Sigmoid colon (tissue), 6 donors: ENCODE measurements at regions not wholly inside any gene's neighbourhood (a gene's known extent, or its start where the extent isn't known, plus 50 kb on each side); places are given as distances from the start of the nearest gene placed in this dataset.
A peak's percentile ranks its signal among the peaks of the same experiment; 100 is the strongest.

Experiments used
- DNase-seq: peaks from one replicate; pipeline ENCODE4 v3.0.0-alpha.2; 2019
- H3K27ac ChIP-seq, 4 donors: fragments of 200-600 bp; sonication (generic); one replicate each; pipeline ENCODE4 v1.5.1; 2016 to 2019; ENCODE audit warnings: mild to moderate bottlenecking in 1 of 4
- H3K27me3 ChIP-seq, 3 donors: fragments of 200-600 bp; sonication (generic); one replicate each; pipeline ENCODE4 v1.5.1; 2019; ENCODE audit warnings: mild to moderate bottlenecking in 1 of 3
- H3K36me3 ChIP-seq, 4 donors: fragments of 200-600 bp; sonication (generic); one replicate each; pipeline ENCODE4 v1.5.1; 2016 to 2019
- H3K4me1 ChIP-seq, 4 donors: fragments of 200-600 bp; sonication (generic); one replicate each; pipeline ENCODE4 v1.5.1; 2017 to 2019
- H3K4me3 ChIP-seq, 4 donors: fragments of 200-600 bp; sonication (generic); one replicate each; pipeline ENCODE4 v1.5.1; 2017 to 2019; ENCODE audit warnings: mild to moderate bottlenecking in 2 of 4, moderate library complexity in 1 of 4
- H3K9me3 ChIP-seq, 4 donors: fragments of 200-600 bp in 3 of 4; sonication (generic) in 3 of 4; one replicate each; pipeline versions ENCODE4 v1.5.1 to v1.6.1; 2013 to 2019
- EP300 ChIP-seq, 4 donors: sonication (generic); formaldehyde crosslinking; IDR thresholded peaks; one replicate each; pipeline ENCODE4 v1.6.1; 2017; ENCODE audit warnings: antibody characterized with exemption in 4 of 4
- POLR2A ChIP-seq, 2 donors: fragments of 450-650 bp; IDR thresholded peaks; one replicate each; pipeline ENCODE4 v1.6.1; 2016; ENCODE audit warnings: antibody characterized with exemption in 2 of 2, mild to moderate bottlenecking in 2 of 2, moderate library complexity in 2 of 2
- POLR2AphosphoS5 ChIP-seq, 4 donors: sonication (generic); formaldehyde crosslinking; IDR thresholded peaks; one replicate each; pipeline ENCODE4 v1.6.1; 2017; ENCODE audit warnings: antibody characterized with exemption in 4 of 4
- WGBS, 2 donors: extraction: QIAGEN DNeasy Blood & Tissue Kit; methylation state at CpG; one replicate each; pipeline ENCODE4 v1.1.7; 2013; 5-methylcytosine and 5-hydroxymethylcytosine counted together
- intact Hi-C: fragments of 100-400 bp; cut with DNase I; formaldehyde crosslinking; loops from one replicate; pipeline ENCODE4 v1.15.1; 2023
- TF ChIP-seq, protein P1 (sequence below), 4 experiments: fragments of 450-650 bp in 3 of 4; fragments of 200-600 bp in 1 of 4; IDR thresholded peaks; one replicate each; pipeline ENCODE4 v1.5.1; 2016 to 2019; ENCODE audit warnings: antibody characterized with exemption in 4 of 4, mild to moderate bottlenecking in 3 of 4, moderate library complexity in 2 of 4
- donor health status: healthy with polysubstance abuse.
- donor health status: healthy.

DNA sequence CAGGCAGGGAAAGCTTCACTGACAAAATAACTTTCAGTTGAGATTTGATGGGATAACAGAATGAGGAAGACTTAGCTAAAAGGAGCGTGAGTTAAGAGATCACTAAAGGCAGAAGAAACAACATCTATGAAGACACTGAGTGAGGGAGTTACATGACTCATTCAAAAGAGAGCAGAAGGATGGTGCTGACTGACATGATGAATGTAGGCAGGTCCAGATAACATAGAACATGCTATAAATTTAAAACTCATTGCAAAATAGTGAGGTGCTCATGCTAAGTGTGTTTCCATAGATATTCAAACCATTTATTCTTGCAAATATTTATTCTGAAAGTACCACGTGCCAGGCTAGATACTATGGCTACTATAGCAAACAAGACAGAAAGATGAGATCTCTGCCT lies 116.4 kb upstream of the DGKB start:
- WGBS, 2 donors, result 34 to 58% methylated on average over 2 of the region's 2 CpGs
- DNase-seq, result no peak
- H3K27ac ChIP-seq, result no peak overlapping the region
- intact Hi-C loops, result loop anchor here (10.0 kb wide), 1 partner anchor 1056 kb away; no protein-coding TSS in a partner anchor
- H3K9me3 ChIP-seq, result no peaks in the 10 kb centered on the region
- H3K36me3 ChIP-seq, result no peaks in the 10 kb centered on the region
- no peak overlapping the region for H3K4me3 ChIP-seq
- TF ChIP-seq EP300 (IDR thresholded peaks at IDR 0.05) (no peak), POLR2AphosphoS5 (IDR thresholded peaks at IDR 0.05) (no peak), POLR2A (IDR thresholded peaks at IDR 0.05) (no peak)
- TF ChIP-seq, protein P1, sequence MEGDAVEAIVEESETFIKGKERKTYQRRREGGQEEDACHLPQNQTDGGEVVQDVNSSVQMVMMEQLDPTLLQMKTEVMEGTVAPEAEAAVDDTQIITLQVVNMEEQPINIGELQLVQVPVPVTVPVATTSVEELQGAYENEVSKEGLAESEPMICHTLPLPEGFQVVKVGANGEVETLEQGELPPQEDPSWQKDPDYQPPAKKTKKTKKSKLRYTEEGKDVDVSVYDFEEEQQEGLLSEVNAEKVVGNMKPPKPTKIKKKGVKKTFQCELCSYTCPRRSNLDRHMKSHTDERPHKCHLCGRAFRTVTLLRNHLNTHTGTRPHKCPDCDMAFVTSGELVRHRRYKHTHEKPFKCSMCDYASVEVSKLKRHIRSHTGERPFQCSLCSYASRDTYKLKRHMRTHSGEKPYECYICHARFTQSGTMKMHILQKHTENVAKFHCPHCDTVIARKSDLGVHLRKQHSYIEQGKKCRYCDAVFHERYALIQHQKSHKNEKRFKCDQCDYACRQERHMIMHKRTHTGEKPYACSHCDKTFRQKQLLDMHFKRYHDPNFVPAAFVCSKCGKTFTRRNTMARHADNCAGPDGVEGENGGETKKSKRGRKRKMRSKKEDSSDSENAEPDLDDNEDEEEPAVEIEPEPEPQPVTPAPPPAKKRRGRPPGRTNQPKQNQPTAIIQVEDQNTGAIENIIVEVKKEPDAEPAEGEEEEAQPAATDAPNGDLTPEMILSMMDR (IDR thresholded peaks at IDR 0.05), result no peak
- H3K4me1 ChIP-seq, result peaks cover 0 to 18% (median 14%) of the 10 kb centered on the region in 4 donors
- H3K27me3 ChIP-seq, result no peaks in the 10 kb centered on the region

DNA sequence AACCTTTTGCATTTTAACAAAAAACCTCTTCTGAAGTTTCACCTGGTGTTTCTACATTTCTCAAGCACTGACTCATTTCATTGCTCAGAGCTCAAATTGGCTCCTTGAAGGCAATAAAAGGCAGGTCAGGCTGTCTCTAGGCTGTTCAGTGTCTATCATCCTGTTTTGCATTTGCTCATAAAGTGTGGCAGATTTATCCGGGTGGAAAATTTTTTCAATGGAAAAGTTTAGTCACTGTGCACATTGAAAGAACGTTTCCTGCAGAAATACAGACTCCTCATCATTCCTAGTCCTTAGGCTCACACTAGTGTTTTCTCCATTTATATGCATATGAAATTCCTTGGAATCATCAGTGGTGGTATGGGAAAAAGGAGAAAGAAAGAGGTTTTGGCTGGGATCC lies 114.2 kb upstream of the DGKB start:
- Histone ChIP-seq H3K4me1 (peaks cover 0 to 18% (median 14%) of the 10 kb centered on the region in 4 donors), H3K27me3 (no peaks in the 10 kb centered on the region), H3K27ac (peak overlapping the region in 1 of 4 donors; percentile 38), H3K4me3 (no peak overlapping the region), H3K36me3 (no peaks in the 10 kb centered on the region), H3K9me3 (no peaks in the 10 kb centered on the region)
- intact Hi-C loops, result loop anchor here (1.0 to 10.0 kb wide), 2 partner anchors 299 to 1058 kb away; no protein-coding TSS in a partner anchor
- no peak for DNase-seq
- WGBS, 2 donors, result 12 to 58% methylated on average over 2 of the region's 2 CpGs
- TF ChIP-seq POLR2AphosphoS5 (IDR thresholded peaks at IDR 0.05) (peak in 2 of 4 donors; percentile 46 to 51), EP300 (IDR thresholded peaks at IDR 0.05) (no peak), POLR2A (IDR thresholded peaks at IDR 0.05) (no peak)

DNA sequence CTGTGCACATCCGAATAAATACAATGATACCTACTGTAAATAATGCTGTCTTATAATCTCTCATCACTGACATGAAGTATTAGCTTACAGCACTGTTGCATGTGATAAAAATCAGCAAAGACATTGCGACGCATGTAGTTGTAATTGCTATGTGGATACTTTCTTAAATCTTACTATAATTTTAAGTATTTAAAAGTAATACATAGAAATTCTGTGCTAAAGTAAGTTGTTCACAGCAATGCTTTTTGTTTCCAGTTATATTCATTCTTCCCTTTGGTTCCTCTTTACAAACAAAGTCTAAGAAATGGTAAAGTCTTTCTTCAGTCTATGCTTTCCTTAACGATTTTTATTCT lies 113.7 kb upstream of the DGKB start:
- no peak for DNase-seq
- Histone ChIP-seq H3K4me3 (peak overlapping the region in 1 of 4 donors; percentile 5), H3K27ac (peak overlapping the region in 1 of 4 donors; percentile 33), H3K27me3 (no peaks in the 10 kb centered on the region), H3K36me3 (no peaks in the 10 kb centered on the region), H3K4me1 (peaks cover 0 to 18% (median 14%) of the 10 kb centered on the region in 4 donors), H3K9me3 (no peaks in the 10 kb centered on the region)
- WGBS, 2 donors, result 10 to 28% methylated on average over 4 of the region's 4 CpGs
- TF ChIP-seq POLR2A (IDR thresholded peaks at IDR 0.05), result no peak
- TF ChIP-seq, protein P1 (IDR thresholded peaks at IDR 0.05), result no peak
- TF ChIP-seq POLR2AphosphoS5 (IDR thresholded peaks at IDR 0.05), result no peak
- no peak for TF ChIP-seq EP300 (IDR thresholded peaks at IDR 0.05)
- intact Hi-C loops, result loop anchor here (1.0 to 10.0 kb wide), 2 partner anchors 299 to 1059 kb away; no protein-coding TSS in a partner anchor

- intact Hi-C loops, result loop anchor here (1.0 to 10.0 kb wide), 2 partner anchors 298 to 1059 kb away; no protein-coding TSS in a partner anchor
- Histone ChIP-seq H3K4me1 (peaks cover 0 to 18% (median 14%) of the 10 kb centered on the region in 4 donors), H3K36me3 (no peaks in the 10 kb centered on the region), H3K9me3 (no peaks in the 10 kb centered on the region), H3K4me3 (peak overlapping the region in 2 of 4 donors; percentile 5 to 6), H3K27me3 (no peaks in the 10 kb centered on the region), H3K27ac (peak overlapping the region in 2 of 4 donors; percentile 30 to 33)
- no peak for TF ChIP-seq EP300 (IDR thresholded peaks at IDR 0.05)
- TF ChIP-seq, protein P1 (IDR thresholded peaks at IDR 0.05), result peak; percentile 25 to 75 (median 58)
- TF ChIP-seq POLR2AphosphoS5 (IDR thresholded peaks at IDR 0.05), result peak in 2 of 4 donors; percentile 30 to 44
- DNase-seq, result no peak
- WGBS, 2 donors, result 8 to 34% methylated on average over 8 of the region's 8 CpGs
Observed at GRCh38 chr7:15015545-15016314, 113.2 kb upstream of the DGKB start.

- 91 to 94% methylated on average over 4 of the region's 4 CpGs for WGBS, 2 donors
- no peaks in the 10 kb centered on the region for H3K27me3 ChIP-seq
- TF ChIP-seq, protein P1 (IDR thresholded peaks at IDR 0.05), result no peak
- no peak for TF ChIP-seq POLR2A (IDR thresholded peaks at IDR 0.05)
- no peak for TF ChIP-seq POLR2AphosphoS5 (IDR thresholded peaks at IDR 0.05)
- H3K36me3 ChIP-seq, result no peaks in the 10 kb centered on the region
- H3K4me3 ChIP-seq, result no peak overlapping the region
- H3K4me1 ChIP-seq, result peaks cover 0 to 18% (median 13%) of the 10 kb centered on the region in 4 donors
- H3K27ac ChIP-seq, result no peak overlapping the region
- intact Hi-C loops, result loop anchor here (10.0 kb wide), 1 partner anchor 1063 kb away; no protein-coding TSS in a partner anchor
- DNase-seq, result no peak
- H3K9me3 ChIP-seq, result no peaks in the 10 kb centered on the region
Observed at GRCh38 chr7:15012135-15012534, 109.6 kb upstream of the DGKB start.
